Kidney (tissue), 13 donors: ENCODE measurements at regions not wholly inside any gene's neighbourhood (a gene's known extent, or its start where the extent isn't known, plus 50 kb on each side); places are given as distances from the start of the nearest gene placed in this dataset.

Experiments
- DNase-seq, 5 donors: peaks; one replicate each; pipeline ENCODE4 v3.0.0-alpha.2; 2013 to 2020
- FAIRE-seq: peaks from 2 replicates; lab custom pipeline; 2012; peaks lifted over from hg19 to GRCh38; lab: Jason Lieb, UNC
- H3K27ac ChIP-seq, 2 donors: one replicate each; pipeline ENCODE4 v1.7.0; 2013; ENCODE audit warnings: low read depth in 2 of 2, low read length in 2 of 2, inconsistent platforms in 1 of 2
- H3K27me3 ChIP-seq: one replicate; pipeline ENCODE4 v1.7.1; 2013; ENCODE audit warnings: low read length, inconsistent platforms; ENCODE audit not compliant: control insufficient read depth, insufficient read depth
- H3K36me3 ChIP-seq, 3 donors: one replicate each; pipeline versions ENCODE4 v1.7.0 to v1.7.1; 2013; ENCODE audit warnings: low read length in 3 of 3, control low read depth in 1 of 3, inconsistent platforms in 1 of 3; ENCODE audit not compliant: insufficient read depth in 3 of 3, control insufficient read depth in 2 of 3
- H3K4me1 ChIP-seq, 3 donors: one replicate each; pipeline versions ENCODE4 v1.7.0 to v1.7.1; 2013; ENCODE audit warnings: low read length in 3 of 3, inconsistent platforms in 1 of 3, low read depth in 1 of 3; ENCODE audit not compliant: control insufficient read depth in 2 of 3, insufficient read depth in 2 of 3
- H3K4me3 ChIP-seq, 3 donors: one replicate each; pipeline versions ENCODE4 v1.7.0 to v1.8.1; 2013; ENCODE audit warnings: low read length in 3 of 3, control low read depth in 1 of 3, inconsistent platforms in 1 of 3
- H3K9ac ChIP-seq, 3 donors: one replicate each; pipeline versions ENCODE4 v1.7.0 to v1.7.1; 2013; ENCODE audit warnings: low read length in 3 of 3, control low read depth in 1 of 3, inconsistent platforms in 1 of 3
- H3K9me3 ChIP-seq, 3 donors: one replicate each; pipeline versions ENCODE4 v1.7.0 to v1.7.1; 2013; ENCODE audit warnings: low read length in 3 of 3, control low read depth in 1 of 3, inconsistent platforms in 1 of 3; ENCODE audit not compliant: control insufficient read depth in 2 of 3, insufficient read depth in 1 of 3
- CTCF ChIP-seq: IDR thresholded peaks from 3 replicates; pipeline ENCODE4 v1.5.1; 2012; ENCODE audit warnings: mild to moderate bottlenecking, moderate library complexity, borderline replicate concordance; ENCODE audit not compliant: insufficient read depth; ENCODE audit errors: extremely low read depth
- intact Hi-C: fragments of 100-400 bp; cut with DNase I; formaldehyde crosslinking; loops from one replicate; pipeline ENCODE4 v1.11.1; 2022
- donor health status: control.
- donor health status: control.
- donor health status: control.
- donor health status: control.
- donor health status: control.
- donor health status: DM: yes; HTN: yes; CAD: no.
- donor health status: Normal renal cell carcinoma (clear cell type).

GRCh38 chr18:77359561-77360314 lies 110.1 kb downstream of the GALR1 start:
- FAIRE-seq (no peak), DNase-seq (no peak)
- H3K36me3 ChIP-seq: no peaks in the 10 kb centered on the region
- H3K27ac ChIP-seq: no peak overlapping the region
- H3K9ac ChIP-seq: no peak overlapping the region
- no peaks in the 10 kb centered on the region for H3K4me1 ChIP-seq
- no peak overlapping the region for H3K4me3 ChIP-seq
- no peak for TF ChIP-seq CTCF
- no peaks in the 10 kb centered on the region for H3K9me3 ChIP-seq
- intact Hi-C loops: no loop called here
- no peaks in the 10 kb centered on the region for H3K27me3 ChIP-seq

GRCh38 chr18:77360315-77361190 lies 110.9 kb downstream of the GALR1 start:
- intact Hi-C loops: no loop called here
- no peak overlapping the region for H3K9ac ChIP-seq
- H3K36me3 ChIP-seq: no peaks in the 10 kb centered on the region
- no peaks in the 10 kb centered on the region for H3K27me3 ChIP-seq
- H3K9me3 ChIP-seq: no peaks in the 10 kb centered on the region
- H3K4me1 ChIP-seq: no peaks in the 10 kb centered on the region
- no peak overlapping the region for H3K27ac ChIP-seq
- DNase-seq: peak in 2 of 5 donors; percentile 51 to 57
- TF ChIP-seq CTCF: no peak
- no peak overlapping the region for H3K4me3 ChIP-seq
- FAIRE-seq: no peak

- DNase-seq (no peak), FAIRE-seq (no peak)
- no peak for TF ChIP-seq CTCF
- Histone ChIP-seq H3K36me3 (no peaks in the 10 kb centered on the region), H3K9me3 (no peaks in the 10 kb centered on the region), H3K27ac (no peak overlapping the region), H3K27me3 (no peaks in the 10 kb centered on the region), H3K4me3 (no peak overlapping the region), H3K4me1 (no peaks in the 10 kb centered on the region), H3K9ac (no peak overlapping the region)
- intact Hi-C loops: no loop called here
Observed at GRCh38 chr18:77361382-77361781, 111.7 kb downstream of the GALR1 start.
